Retinal pigment epithelial cell (primary cell): ENCODE measurements at regions not wholly inside any gene's neighbourhood (a gene's known extent, or its start where the extent isn't known, plus 50 kb on each side); places are given as distances from the start of the nearest gene placed in this dataset.

Experiments
- DNase-seq: peaks from one replicate; pipeline ENCODE4 v3.0.0-alpha.2; 2010; ENCODE audit warnings: low read depth
- H3K4me3 ChIP-seq: 2 replicates; pipeline ENCODE4 v1.5.1; 2011; ENCODE audit warnings: mild to moderate bottlenecking, low read length, control low read depth, moderate library complexity
- CTCF ChIP-seq: conservative IDR thresholded peaks from 2 replicates; pipeline ENCODE4 v1.5.1; 2011; ENCODE audit warnings: low read depth, low read length, control low read depth, inconsistent platforms

GRCh38 chr5:29114331-29114768 lies 2076.0 kb upstream of the CDH9 start:
- H3K4me3 ChIP-seq: no peak overlapping the region
- no peak for TF ChIP-seq CTCF
- no peak for DNase-seq

DNA sequence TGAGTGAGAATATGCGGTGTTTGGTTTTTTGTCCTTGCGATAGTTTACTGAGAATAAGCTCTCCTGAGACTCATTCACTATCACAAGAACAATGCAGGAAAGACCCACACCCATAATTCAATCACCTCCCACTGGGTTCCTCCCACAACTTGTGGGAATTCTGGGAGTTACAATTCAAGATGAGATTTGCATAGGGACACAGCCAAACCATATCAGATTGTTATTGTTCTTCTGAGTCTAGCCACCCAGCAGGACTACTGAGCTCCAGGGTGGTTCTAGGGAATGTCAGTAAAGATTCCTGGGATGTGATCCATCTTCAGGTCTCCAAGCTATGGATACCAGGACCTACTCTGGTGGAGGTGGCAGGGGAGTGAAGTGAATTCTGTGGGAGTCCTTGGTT lies 2075.1 kb upstream of the CDH9 start:
- no peak overlapping the region for H3K4me3 ChIP-seq
- no peak for TF ChIP-seq CTCF
- DNase-seq: no peak

GRCh38 chr5:29099585-29099984 lies 2061.2 kb upstream of the CDH9 start:
- TF ChIP-seq CTCF: no peak
- H3K4me3 ChIP-seq: no peak overlapping the region
- no peak for DNase-seq

GRCh38 chr5:29089591-29090130 lies 2051.3 kb upstream of the CDH9 start:
- H3K4me3 ChIP-seq: no peak overlapping the region
- no peak for DNase-seq
- no peak for TF ChIP-seq CTCF

DNA sequence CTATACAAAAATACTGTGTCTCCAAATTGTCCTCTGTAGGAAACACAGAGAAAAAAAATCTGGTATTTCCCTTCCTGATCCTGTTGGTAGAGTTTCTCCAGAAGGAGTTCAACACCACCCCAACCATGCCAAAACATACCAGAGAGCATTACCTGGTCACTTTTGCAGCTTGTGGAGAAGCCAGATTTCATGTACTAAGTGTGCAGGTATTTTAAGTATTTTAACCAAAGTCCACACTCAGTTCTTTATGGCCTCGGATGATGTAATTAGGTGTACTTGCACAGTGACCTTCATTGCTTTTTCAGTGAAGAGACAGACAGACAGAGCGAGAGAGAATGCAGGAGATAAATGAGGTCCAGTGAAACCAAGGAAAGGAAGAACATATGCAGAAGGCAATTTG lies 2046.8 kb upstream of the CDH9 start:
- no peak for TF ChIP-seq CTCF
- no peak overlapping the region for H3K4me3 ChIP-seq
- DNase-seq: no peak

GRCh38 chr5:29079771-29080170 lies 2041.4 kb upstream of the CDH9 start:
- DNase-seq: no peak
- H3K4me3 ChIP-seq: no peak overlapping the region
- TF ChIP-seq CTCF: peak; percentile 32

- TF ChIP-seq CTCF: no peak
- DNase-seq: no peak
- H3K4me3 ChIP-seq: no peak overlapping the region
These were observed 2039.1 kb upstream of the CDH9 start for GRCh38 chr5:29077451-29077850.
